ENCODE measurements at regions not wholly inside any gene's neighbourhood (a gene's known extent, or its start where the extent isn't known, plus 50 kb on each side); places are given as distances from the start of the nearest gene placed in this dataset.

DNA sequence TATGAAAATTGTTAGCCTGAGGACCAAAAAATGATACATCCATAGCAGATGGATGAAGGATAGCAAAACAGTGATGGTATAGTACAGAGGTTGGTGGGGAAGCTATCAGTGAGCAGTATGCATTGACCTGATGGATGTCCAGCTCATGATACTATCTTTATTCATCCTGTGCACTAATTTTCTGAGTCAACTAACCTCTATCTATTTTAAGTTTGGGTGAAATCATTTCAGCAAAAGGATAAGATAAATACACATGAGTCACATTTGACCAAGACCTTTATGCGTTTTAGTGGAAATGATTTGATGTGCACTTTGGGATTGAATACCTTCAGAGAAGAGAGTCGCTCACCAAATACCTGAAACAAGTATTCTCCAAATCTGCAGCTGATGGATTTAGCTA lies 351.0 kb upstream of the NR3C2 start:
- no peak overlapping the region for H3K27ac ChIP-seq (ENCODE audit: low read depth, low read length)
- no peaks in the 10 kb centered on the region for H3K79me1 ChIP-seq (ENCODE audit: low read depth, low read length)
- DNase-seq (ENCODE audit: low read depth in 1 of 2, low spot score in 2 of 2) (no peak), FAIRE-seq (no peak)
- CTCF ChIA-PET (ENCODE audit: partially characterized antibody) = interaction anchor here (0.9 to 2.2 kb wide), 3 partner anchors 10 to 239 kb away, joined by 3 to 4 read pairs (median 4); no protein-coding TSS in a partner anchor
- H3K4me3 ChIP-seq (ENCODE audit: extremely low read depth in 1 of 4, insufficient read depth in 2 of 4, low read depth in 3 of 4, low read length in 4 of 4) = no peak overlapping the region
- no peak overlapping the region for H3K14ac ChIP-seq (ENCODE audit: insufficient read length)
- no peak overlapping the region for H2BK120ac ChIP-seq (replicated peaks; ENCODE audit: low read depth, low read length)
- no peak overlapping the region for H3K4ac ChIP-seq (replicated peaks; ENCODE audit: insufficient read length, low read depth, low read length)
- no peak overlapping the region for H2BK5ac ChIP-seq (ENCODE audit: low read depth, low read length)
- no peak overlapping the region for H2BK15ac ChIP-seq (ENCODE audit: low read length)
- no peak overlapping the region for H3K4me2 ChIP-seq (ENCODE audit: insufficient read depth in 1 of 2, low read depth in 2 of 2, low read length in 2 of 2)
- H4K20me1 ChIP-seq (replicated peaks in 1 of 2; ENCODE audit: control insufficient read depth in 1 of 2, insufficient read depth in 2 of 2, low read length in 2 of 2) = no peaks in the 10 kb centered on the region
- H3K9ac ChIP-seq (replicated peaks in 1 of 4; ENCODE audit: extremely low read depth in 1 of 4, low read depth in 3 of 4, low read length in 3 of 4) = no peak overlapping the region
- H3K79me2 ChIP-seq (ENCODE audit: control insufficient read depth in 1 of 2, insufficient read depth in 2 of 2, low read length in 2 of 2) = no peaks in the 10 kb centered on the region
- no peak overlapping the region for H4K8ac ChIP-seq (ENCODE audit: extremely low read depth, insufficient read depth, low read length)
- H3K36me3 ChIP-seq (ENCODE audit: control insufficient read depth in 2 of 4, insufficient read depth in 4 of 4, low read length in 3 of 4) = no peaks in the 10 kb centered on the region
- H3K18ac ChIP-seq (ENCODE audit: extremely low read depth, low read length) = no peak overlapping the region
- H3K23ac ChIP-seq (ENCODE audit: insufficient read length) = no peak overlapping the region
- H3K27me3 ChIP-seq (replicated peaks in 1 of 4; ENCODE audit: control insufficient read depth in 3 of 4, extremely low read depth in 1 of 4, insufficient read depth in 3 of 4, low read length in 3 of 4) = no peaks in the 10 kb centered on the region
- no peak overlapping the region for H4K91ac ChIP-seq (replicated peaks; ENCODE audit: insufficient read length, low read length)
- H2AK5ac ChIP-seq (ENCODE audit: low read depth, low read length) = no peak overlapping the region
- WGBS, 2 experiments (ENCODE audit: extremely low coverage in 1 of 2, insufficient coverage in 1 of 2, insufficient read length in 1 of 2, insufficient replicate concordance in 2 of 2, low coverage in 1 of 2, low lambda C conversion rate in 2 of 2, missing lambda C conversion rate in 1 of 2) = 78% methylated on average over 2 of the region's 2 CpGs; no CpG with 5 or more reads in 1 of the 2 experiments
- H4K5ac ChIP-seq (ENCODE audit: insufficient read length, low read depth, low read length) = no peak overlapping the region
- no peaks in the 10 kb centered on the region for H3K23me2 ChIP-seq (ENCODE audit: low read depth, low read length)
- POLR2A ChIA-PET (ENCODE audit: partially characterized antibody) = no interaction called here
- no peaks in the 10 kb centered on the region for H3K9me3 ChIP-seq (ENCODE audit: insufficient read depth in 2 of 2, low read depth in 1 of 2, low read length in 1 of 2)
- H2BK12ac ChIP-seq (ENCODE audit: low read depth, low read length) = no peak overlapping the region
- no peak overlapping the region for H3K56ac ChIP-seq (replicated peaks; ENCODE audit: insufficient read length, low read depth, low read length)
- H2BK20ac ChIP-seq (ENCODE audit: low read length) = no peak overlapping the region
- H2AFZ ChIP-seq (ENCODE audit: low read length) = no peak overlapping the region
- H3K4me1 ChIP-seq (replicated peaks in 1 of 4; ENCODE audit: control insufficient read depth in 3 of 4, insufficient read depth in 4 of 4, low read length in 3 of 4) = peaks cover 0 to 3% (median 1%) of the 10 kb centered on the region in 4 experiments; a peak in 3 of 7 replicates
- no peak for TF ChIP-seq NANOG (IDR thresholded peaks at IDR 0.05; ENCODE audit: insufficient read depth, low read depth, low read length, poor library complexity, severe bottlenecking)
- TF ChIP-seq CBX8 (IDR thresholded peaks at IDR 0.05; ENCODE audit: borderline replicate concordance, low read depth, low read length) = no peak
- no peak for TF ChIP-seq PHF8 (conservative IDR thresholded peaks at IDR 0.05; ENCODE audit: low read depth, low read length)
- TF ChIP-seq SP2 (IDR thresholded peaks at IDR 0.05; ENCODE audit: low read length) = no peak
- TF ChIP-seq SIX5 (IDR thresholded peaks at IDR 0.05; ENCODE audit: low read depth, low read length) = no peak
- TF ChIP-seq, protein P1, sequence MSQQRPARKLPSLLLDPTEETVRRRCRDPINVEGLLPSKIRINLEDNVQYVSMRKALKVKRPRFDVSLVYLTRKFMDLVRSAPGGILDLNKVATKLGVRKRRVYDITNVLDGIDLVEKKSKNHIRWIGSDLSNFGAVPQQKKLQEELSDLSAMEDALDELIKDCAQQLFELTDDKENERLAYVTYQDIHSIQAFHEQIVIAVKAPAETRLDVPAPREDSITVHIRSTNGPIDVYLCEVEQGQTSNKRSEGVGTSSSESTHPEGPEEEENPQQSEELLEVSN (IDR thresholded peaks at IDR 0.05) = no peak
- TF ChIP-seq BCL11A (IDR thresholded peaks at IDR 0.05; ENCODE audit: low read depth in 2 of 2, low read length in 2 of 2) = no peak
- TF ChIP-seq BRCA1 (IDR thresholded peaks at IDR 0.05; ENCODE audit: low read depth, low read length) = no peak
- no peak for TF ChIP-seq CTBP2 (IDR thresholded peaks at IDR 0.05; ENCODE audit: borderline replicate concordance, insufficient read depth, insufficient read length, low read length)
- TF ChIP-seq GABPA (IDR thresholded peaks at IDR 0.05; ENCODE audit: borderline replicate concordance, insufficient read depth, low read length) = no peak
- no peak for TF ChIP-seq JUN (IDR thresholded peaks at IDR 0.05; ENCODE audit: low read depth, low read length)
- TF ChIP-seq RFX5 (IDR thresholded peaks at IDR 0.05; ENCODE audit: borderline replicate concordance, low read depth, low read length) = no peak
- no peak for TF ChIP-seq CREB1 (IDR thresholded peaks at IDR 0.05)
- no peak for TF ChIP-seq FOSL1 (IDR thresholded peaks at IDR 0.05; ENCODE audit: insufficient read depth, low read depth, low read length)

Measured in H1 (cell line).